ENCODE measurements at regions not wholly inside any gene's neighbourhood (a gene's known extent, or its start where the extent isn't known, plus 50 kb on each side); places are given as distances from the start of the nearest gene placed in this dataset.

DNA sequence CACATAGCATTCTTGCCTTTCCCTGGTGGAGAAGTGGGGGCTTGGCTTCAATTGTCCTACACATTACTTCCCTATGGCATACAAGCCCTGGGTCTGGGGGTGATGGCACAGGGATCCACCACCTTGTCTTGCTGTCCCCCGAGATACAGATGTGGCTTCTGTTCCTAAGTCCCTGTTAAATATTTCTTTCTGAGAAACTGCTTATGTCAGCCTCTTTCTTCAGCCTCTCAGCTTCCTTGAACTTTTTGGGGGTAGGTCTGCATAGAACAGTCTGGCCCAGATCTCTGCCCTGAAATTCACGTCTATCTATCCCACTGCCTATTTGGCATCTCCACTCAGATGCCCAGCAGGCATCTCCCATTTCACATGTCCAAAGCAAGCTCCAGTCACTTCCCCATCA is 177.4 kb downstream of the SCP2D1 start:
- TF ChIP-seq, protein P1, sequence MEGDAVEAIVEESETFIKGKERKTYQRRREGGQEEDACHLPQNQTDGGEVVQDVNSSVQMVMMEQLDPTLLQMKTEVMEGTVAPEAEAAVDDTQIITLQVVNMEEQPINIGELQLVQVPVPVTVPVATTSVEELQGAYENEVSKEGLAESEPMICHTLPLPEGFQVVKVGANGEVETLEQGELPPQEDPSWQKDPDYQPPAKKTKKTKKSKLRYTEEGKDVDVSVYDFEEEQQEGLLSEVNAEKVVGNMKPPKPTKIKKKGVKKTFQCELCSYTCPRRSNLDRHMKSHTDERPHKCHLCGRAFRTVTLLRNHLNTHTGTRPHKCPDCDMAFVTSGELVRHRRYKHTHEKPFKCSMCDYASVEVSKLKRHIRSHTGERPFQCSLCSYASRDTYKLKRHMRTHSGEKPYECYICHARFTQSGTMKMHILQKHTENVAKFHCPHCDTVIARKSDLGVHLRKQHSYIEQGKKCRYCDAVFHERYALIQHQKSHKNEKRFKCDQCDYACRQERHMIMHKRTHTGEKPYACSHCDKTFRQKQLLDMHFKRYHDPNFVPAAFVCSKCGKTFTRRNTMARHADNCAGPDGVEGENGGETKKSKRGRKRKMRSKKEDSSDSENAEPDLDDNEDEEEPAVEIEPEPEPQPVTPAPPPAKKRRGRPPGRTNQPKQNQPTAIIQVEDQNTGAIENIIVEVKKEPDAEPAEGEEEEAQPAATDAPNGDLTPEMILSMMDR (IDR thresholded peaks at IDR 0.05; ENCODE audit: borderline replicate concordance, insufficient read depth, low read depth, low read length), result no peak
- H3K4me3 ChIP-seq (ENCODE audit: low read depth, low read length), result no peak overlapping the region

DNA sequence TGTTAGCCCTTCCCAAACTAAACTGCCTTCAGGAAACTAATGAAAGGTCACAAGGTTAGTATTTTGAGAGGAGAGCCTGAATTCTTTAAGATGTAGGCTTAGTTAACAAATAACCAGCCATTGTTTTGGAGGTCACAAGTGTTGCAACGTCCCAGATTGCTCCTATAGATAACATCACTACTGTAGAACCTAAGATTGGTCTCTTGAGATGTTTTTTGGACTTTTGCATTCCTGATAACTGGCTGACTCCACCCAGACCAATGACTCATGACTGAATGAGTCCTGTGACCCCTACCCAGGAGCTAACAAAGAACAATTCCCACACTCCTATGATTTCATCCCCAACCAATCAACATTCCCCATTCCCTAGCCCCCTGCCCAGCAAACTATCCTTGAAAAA is 178.8 kb downstream of the SCP2D1 start:
- no peak overlapping the region for H3K4me3 ChIP-seq (ENCODE audit: low read depth, low read length)
- TF ChIP-seq, protein P1 (IDR thresholded peaks at IDR 0.05; ENCODE audit: borderline replicate concordance, insufficient read depth, low read depth, low read length), result no peak

DNA sequence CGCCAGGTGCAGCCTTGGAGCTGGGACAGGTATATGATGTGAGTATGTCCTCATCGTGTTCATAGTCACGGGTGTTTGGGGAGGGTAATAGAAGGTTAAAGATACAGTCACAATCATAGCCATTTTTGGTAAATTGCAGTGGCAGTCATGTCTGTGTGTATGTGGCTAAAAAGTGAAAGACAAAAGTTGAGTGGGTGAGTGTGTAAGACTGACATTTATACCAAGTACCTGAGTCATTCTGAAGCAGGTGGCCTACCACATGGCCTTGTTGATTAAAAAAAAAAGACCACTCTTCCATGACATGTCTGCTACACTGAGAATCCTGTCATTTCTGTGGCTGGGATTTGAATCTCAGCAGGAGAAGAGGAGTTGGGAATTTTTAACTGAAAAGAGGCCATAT is 181.9 kb downstream of the SCP2D1 start:
- no peak overlapping the region for H3K4me3 ChIP-seq (ENCODE audit: low read depth, low read length)
- TF ChIP-seq, protein P1 (IDR thresholded peaks at IDR 0.05; ENCODE audit: borderline replicate concordance, insufficient read depth, low read depth, low read length), result no peak

DNA sequence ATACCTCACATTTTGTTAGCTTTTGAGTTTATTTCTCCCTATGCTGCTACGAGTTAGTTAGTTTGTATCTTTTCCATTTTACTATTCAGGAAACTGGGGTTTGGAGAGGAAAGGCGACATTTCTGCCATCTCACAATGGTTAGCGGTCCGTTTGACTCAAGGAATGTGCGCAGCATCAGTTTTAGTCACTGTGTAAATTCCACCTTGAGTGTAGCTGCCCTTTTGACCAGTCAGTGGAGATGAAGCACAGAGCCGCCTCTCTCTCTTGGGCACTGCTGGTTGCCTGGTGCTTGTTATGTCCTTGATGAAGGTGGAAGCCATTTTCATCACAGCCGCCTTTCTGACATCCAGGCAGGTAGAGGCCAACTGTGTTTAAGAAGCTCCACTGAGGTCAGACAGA is 185.5 kb downstream of the SCP2D1 start:
- TF ChIP-seq, protein P1 (IDR thresholded peaks at IDR 0.05; ENCODE audit: borderline replicate concordance, insufficient read depth, low read depth, low read length), result no peak
- no peak overlapping the region for H3K4me3 ChIP-seq (ENCODE audit: low read depth, low read length)

DNA sequence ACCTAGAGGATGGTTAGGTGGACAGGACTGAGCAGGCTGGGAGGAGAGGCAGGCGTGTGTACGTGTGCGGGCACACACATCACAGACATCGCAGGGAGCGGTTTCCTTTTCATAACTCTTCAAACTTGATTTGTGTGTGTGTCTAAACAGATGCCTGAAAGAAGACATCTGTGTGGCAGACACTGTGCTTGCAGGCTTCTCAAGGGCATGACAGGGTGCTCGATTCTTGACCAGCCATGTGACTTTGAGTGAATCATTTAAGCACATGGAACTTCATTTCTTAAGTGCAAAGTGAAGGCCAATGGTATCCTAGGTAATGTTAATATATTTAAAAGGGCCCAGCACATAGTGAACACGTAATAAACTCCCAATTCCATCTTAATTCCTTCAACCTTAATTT is 186.5 kb downstream of the SCP2D1 start:
- TF ChIP-seq, protein P1 (IDR thresholded peaks at IDR 0.05; ENCODE audit: borderline replicate concordance, insufficient read depth, low read depth, low read length), result no peak
- H3K4me3 ChIP-seq (ENCODE audit: low read depth, low read length), result no peak overlapping the region

DNA sequence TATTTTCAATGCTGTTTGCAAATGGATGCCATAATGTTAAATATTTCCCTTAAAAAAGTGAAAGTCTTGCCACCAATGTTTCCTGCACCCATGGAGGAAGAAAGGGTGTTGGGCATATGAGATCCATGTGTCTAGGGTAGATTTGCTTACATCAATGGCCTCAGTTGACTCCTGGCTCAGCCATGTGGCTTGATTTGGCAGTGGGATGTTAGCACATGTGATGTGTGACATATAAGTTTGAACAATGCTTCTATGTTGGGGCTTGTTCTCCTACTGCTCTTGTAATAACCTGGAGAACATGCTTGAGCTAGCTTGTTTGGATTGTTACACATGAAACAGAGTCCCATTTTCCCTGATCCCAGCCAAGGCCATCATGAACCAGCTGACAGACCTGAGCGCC is 187.6 kb downstream of the SCP2D1 start:
- no peak overlapping the region for H3K4me3 ChIP-seq (ENCODE audit: low read depth, low read length)
- TF ChIP-seq, protein P1 (IDR thresholded peaks at IDR 0.05; ENCODE audit: borderline replicate concordance, insufficient read depth, low read depth, low read length), result no peak

DNA sequence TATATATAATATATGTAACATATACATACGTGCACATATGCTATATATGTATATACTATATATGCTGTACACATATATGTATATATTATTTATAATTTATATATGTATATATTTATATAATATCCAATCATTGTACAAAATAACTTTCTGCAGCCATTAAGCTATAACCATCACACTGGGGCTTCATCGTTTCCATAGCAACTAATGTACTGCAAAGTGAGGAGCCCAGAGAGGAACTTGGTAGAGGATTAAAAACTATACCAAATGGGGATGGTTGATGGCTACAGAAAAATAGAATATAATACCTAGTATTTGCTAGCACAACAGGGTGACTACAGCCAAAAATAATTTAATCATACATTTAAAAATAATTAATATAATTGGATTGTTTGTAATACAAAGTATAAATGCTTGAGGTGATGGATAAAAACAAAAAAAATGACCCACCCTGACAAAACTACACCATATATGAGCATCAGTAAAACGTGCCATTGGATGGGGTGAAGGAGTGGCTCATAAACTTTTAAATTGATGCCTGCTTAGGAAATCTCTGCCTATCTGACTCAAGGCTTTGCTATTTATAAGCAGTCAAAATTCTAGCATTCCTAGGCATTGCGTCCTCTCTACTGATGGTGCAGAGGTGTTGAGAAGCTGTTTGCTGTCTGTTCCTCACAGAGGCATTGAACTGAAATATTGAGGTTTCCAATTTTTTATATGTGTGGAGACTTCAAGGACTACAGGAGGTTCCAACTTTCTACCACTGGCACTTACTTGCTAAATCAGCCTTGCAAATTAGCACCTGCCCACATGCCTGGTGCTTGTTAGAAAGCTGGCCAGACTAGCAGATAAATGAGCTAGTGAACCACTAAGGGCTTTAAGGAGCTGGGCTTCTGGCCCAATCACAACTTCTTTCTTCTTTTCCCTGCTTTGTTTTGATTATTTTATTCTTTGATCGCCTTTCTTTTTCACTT is 190.1 kb downstream of the SCP2D1 start:
- H3K4me3 ChIP-seq (ENCODE audit: low read depth, low read length), result no peak overlapping the region
- TF ChIP-seq, protein P1 (IDR thresholded peaks at IDR 0.05; ENCODE audit: borderline replicate concordance, insufficient read depth, low read depth, low read length), result no peak
